ENCODE measurements at regions not wholly inside any gene's neighbourhood (a gene's known extent, or its start where the extent isn't known, plus 50 kb on each side); places are given as distances from the start of the nearest gene placed in this dataset.
"Not testable (repeated sequence)": the region's sequence is repeated elsewhere in the genome, so short reads cannot be mapped to it uniquely, and the experiment has no call there.

DNA sequence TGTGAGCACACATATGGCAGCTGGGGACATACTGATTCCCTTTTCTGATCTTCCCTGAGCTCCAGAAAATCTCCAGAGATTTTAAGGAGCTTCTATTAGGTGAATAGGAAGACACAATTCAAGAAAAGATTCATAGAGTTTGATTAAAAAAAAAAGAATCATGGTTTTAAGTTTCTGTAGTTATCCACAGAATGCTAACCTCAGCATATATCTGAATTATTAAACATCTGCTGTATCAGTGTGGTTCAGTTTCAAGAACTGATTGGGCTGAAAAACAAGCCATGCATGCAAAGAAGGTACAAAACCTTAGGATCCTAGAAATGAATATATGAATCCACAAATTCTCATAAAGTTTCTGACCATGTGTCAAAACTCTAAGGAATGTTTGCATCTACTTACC lies 94.1 kb upstream of the ZNF438 start:
- DNase-seq = no peak

DNA sequence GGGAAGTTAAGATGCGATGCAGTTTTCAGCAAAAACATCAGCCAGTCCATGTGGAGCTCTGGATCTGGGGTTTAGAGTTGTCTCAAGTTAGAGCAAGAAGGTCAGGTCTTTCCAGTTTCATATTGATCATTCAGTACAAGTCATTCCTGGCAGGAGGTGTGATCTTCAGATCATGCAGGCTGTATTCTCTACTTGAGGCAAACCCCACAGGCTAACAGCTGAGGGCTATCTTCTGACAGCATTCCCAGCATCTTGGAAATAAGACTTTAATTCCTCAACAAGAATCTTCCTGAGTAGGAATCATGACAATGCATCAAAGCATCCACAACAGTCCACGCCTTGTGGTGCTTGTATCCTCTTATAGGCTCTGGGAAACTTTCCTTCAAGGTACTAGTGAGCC lies 94.9 kb upstream of the ZNF438 start:
- no peak for DNase-seq

DNA sequence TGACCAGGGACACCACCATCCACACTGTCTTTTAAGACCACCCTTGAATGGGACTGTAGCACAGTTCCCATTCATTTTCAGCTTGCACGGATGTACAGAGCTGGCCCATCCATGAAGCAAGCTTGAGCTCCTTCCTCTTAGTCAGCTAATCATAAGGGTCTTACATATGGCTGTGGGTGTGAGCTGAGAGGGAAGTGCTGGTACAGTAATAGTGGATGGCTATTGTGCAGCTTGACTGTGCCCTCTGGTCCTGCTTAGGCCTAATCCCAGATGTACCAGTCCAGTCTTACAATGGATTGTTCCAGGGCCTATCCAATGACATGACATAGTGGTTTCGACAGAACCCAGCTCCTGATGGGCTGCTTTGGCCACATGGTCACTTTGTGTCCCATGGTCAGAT lies 96.9 kb upstream of the ZNF438 start:
- DNase-seq = no peak

DNA sequence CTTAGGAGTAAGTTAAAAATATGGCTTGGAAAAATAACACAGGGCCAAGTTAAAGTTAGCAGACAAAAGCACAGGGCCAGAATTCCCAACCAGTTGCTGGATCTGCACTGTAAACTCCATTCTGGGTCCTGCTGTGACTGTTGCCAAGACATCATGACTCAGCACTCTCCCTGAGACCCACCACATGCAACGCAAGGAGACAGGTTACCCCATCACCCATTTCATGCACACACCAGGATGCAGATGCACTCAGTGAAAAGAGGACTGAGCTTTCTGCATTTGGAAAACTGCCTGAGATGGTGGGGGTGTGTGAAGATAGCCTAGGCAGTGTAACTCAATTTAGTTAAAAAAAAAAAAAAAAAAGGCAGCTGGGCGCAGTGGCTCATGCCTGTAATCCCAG lies 97.6 kb upstream of the ZNF438 start:
- DNase-seq = peak; percentile 12

DNA sequence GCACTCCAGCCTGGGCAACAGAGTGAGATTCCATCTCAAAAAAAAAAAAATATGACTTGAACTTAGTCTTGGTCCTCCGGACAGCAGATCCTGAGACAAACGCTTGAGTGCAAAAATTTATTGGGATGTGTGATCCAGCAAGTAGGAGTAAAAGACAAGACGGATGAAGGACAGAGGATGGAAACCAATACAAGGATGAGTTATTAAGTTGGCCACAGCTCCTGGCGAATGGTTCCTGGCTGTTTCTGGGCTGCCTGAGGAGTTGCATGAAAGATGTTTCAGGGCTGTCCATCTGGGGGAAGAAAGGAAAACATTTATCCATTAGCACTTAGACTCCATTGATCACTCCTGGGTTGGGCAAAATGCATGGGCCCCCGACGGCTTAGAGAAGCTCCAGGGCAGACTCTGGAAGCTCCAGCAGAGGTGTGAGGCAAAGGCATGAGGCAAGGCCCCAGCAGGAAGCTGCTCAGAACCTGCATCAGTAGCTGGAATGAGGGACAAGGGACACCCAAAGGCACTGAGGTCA lies 98.3 kb upstream of the ZNF438 start:
- DNase-seq = no peak

DNA sequence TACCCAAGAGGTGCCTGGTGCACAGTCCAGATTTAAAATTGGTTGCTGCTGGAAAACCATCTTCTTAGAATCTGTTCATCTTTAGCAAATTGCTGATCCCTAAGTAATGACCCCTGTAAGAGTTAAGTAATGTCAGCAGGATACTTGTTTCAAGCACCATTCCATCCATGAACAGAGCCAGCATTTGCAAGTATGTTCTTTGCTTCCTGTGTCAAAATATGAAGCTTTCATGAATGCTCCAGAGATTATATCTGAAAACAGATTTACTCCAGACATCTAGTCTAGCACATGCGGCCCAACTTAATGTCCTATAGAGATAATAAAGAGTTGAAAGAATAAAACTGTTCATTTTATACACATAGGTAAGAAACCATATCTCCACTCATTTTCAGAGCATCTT lies 98.7 kb upstream of the ZNF438 start:
- no peak for DNase-seq

DNA sequence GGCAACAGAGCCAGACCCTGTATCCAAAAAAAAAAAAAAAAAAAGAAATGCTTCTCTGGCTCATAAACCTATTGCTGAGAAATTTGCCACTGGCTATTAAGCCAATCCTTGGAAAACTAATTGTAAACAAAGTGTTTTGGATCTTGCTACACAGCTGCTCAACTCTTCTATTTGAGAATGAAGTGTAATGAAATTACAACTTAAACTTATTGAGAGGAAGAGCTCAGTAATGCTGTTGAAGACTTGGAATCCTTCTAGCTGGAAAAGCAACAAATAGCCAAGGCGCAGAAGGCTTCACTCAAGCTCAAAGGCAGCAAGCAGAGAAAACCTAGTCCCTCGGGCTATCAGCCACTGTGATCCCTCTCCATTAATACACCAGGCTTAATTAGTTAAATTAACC lies 99.6 kb upstream of the ZNF438 start:
- no peak for DNase-seq

DNA sequence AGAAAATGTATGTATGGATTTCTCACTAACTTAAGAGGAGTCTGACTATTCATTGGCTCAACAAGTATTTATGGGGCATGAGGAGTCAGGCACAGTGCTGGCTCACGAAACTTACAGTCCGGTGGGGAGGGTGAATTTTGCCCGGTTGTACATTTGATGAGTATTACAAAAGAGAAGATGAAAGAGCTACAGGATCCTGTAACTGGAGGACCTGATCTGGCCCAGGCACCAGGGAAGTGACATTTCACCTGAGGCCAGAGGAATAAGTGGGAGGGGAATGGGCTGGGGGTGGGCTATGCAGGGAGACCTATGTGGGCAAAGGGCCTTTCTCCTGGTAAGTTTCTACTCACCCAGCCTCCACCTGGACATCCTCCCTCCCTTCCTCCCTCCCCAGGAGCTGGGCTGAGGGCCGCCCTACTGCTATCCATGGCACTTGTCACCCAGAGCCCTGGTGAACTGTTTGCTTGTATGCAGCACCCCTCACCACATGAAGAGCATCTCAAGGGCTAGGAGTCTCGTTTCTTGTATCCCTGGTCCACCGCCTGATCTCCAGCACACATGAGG lies 101.1 kb upstream of the ZNF438 start:
- DNase-seq = no peak

DNA sequence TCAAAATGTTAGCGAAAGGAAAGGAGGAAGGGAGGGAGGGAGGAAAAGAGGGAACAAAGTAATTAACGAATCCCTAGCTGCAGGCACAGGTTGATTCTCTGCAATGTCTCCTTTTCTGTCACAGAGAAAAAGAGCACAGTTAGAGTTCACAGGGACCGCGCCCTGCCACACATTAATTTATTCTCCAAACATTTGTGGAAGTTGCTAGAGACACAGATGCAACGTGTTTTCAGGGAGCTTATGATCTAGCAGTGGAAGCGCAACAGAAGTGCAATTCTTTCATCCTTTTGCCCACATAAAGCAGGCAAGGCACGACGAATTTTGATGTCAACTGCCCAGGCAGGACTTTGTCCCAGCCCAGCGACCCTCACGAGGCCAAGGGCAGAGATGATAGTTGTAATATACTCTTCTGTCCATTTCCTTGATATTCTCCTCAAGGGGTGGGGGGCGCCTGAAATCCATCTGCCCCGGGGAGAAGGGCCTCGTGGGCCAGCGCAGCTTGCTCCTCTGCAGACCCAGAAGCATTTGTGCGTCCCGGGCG lies 101.7 kb upstream of the ZNF438 start:
- DNase-seq = no peak

DNA sequence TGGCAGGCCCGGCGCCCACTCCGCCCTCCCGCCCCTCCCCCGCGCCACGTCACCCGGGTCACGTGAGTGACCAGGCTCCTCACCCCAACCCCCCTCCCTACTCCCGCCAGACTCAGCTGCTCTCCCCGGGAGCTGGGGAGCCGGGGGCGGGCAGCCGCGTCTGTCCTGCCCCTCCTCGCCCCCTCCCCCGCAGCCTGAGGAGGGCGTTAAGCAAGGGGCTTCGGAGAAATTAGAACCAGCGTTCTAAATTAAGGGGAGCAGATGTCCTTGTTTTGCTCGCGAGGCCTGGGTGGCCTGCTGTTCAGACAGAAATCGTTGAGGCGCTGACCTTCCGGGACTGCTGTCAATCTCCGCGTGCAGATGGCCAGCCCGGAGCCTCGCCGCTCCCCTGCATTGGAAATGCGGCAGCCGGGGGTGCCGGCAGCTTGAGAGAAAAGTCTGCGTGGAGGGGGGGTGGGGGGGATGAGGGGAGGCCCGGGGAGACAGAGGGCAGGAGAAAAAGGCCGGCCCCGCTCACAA lies 102.2 kb upstream of the ZNF438 start:
- no peak for DNase-seq

DNA sequence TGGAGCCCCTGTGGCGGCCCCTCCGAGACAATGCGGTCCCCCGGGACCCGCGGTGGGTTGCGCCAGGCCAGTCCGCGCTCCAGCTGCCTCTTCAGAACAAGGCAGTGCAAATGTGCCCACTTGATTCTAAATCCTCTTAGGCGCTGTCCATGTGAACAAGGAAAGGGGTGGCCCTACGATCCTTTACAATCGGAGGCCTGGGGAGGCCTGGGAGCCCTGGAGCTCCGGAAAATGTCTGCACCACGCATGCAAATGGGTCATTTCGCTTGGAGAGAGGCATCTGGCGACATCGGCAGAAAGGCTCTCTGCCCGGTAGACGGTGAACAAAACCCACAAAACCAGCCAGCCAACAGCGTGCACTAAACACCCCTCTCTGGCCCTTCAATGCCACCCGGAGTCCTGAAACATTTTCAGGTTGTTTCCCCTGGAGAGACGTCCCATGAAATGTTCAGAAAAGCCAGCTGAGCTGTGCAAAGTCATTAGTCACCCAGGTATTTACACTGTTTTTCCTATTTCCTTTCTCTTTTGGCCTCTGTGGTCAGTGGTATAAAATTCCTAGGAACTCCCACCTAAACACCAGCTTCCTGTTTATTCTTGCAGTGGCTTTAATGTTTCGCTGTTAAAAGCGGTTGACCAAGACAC lies 102.8 kb upstream of the ZNF438 start:
- DNase-seq = peak; percentile 42

DNA sequence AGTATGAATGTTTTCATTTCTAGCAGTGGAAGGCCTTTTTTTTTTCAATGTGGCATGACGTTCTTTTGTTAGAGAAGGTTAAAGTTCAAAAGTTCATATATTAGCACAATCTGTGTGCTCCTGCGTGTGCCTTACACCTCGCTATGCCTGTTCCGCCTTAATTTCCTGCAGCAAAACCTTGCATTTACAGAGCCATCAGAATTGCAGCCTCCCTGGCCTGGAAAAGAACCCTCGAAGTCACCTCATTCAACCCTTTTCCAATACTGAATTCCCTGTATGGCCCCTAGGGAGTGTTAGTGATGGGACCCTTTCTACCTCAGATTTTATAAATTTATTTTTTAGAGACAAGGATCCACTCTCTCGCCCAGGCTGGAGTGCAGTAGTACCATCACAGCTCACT lies 103.5 kb upstream of the ZNF438 start:
- DNase-seq = no peak

DNA sequence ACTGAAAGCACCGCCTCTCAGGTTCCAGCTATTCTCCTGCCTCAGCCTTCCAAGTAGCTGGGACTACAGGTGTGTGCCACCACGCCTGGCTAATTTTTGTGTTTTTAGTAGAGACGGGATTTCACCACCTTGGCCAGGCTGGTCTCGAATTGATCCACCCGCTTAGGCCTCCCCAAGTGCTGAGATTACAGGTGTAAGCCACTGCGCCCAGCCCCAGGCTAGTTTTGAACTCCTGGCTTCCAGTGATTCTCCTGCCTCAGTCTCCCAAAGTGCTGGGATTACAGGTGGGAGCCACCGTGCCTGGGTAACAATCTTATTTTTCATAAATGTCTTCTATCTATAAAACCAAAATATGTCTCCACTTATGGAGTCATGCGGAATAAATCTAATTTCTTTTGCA lies 104.1 kb upstream of the ZNF438 start:
- not testable (repeated sequence) for DNase-seq

DNA sequence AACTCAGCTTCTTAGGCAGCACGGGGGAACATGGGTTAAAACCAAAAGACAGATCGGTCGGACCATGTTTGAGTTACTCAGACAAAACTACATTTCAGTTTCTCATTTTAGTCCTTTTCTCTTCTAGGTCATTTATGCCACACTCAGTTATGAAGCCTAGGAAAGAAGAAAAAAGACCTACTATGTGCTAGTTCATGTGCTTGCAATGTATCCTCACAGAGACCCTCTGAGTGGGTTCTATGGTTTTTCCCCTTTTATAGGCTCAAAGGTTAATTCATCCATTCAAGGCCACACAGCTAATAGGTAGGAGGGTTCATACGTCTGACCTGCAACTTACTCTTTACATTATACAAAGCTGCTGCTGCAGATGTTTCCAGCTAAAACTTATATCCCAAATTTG lies 104.7 kb upstream of the ZNF438 start:
- DNase-seq = no peak

DNA sequence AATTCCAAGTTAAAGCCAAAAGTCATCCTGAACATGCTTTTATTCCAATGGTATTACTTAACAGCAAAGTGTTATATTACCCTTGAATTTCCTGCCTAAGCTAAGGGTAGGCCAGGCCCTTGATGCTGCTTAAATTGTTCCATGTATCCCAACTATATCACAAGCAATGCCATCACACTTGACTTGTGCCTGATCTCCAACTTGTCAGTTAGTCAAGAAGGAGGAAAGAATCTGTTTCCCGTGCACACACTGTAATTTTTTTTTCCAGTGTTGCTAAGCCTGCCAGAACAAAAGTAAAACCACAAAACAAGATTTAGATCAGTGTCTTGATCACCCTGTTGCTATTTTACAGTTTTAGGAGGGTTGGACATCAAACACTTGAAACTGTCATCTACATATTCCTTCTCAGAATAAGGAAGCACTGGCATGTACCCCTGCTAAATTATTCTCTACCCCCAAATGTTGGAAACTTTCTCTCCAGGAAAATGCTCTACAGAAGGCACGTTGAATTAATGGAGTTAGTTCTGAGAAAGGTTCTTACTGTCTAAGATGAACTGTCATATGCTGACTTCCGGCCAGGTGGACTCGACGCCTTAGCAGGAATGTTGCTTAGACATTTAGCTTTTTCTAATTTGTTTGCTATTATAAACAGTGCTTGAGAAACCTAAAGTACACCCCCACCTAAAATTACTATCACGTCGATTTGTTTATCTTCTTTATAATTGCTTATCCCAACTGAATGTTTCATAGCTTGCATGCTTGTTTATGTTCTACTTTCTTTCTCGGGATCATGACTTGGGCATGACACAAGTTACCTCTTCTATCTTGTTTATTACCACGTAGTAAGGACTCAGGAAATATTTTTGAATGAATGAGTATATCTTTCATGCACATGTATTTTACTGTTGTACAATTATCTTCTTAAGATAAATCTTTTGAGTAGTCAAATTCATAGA lies 105.5 kb upstream of the ZNF438 start:
- DNase-seq = no peak

DNA sequence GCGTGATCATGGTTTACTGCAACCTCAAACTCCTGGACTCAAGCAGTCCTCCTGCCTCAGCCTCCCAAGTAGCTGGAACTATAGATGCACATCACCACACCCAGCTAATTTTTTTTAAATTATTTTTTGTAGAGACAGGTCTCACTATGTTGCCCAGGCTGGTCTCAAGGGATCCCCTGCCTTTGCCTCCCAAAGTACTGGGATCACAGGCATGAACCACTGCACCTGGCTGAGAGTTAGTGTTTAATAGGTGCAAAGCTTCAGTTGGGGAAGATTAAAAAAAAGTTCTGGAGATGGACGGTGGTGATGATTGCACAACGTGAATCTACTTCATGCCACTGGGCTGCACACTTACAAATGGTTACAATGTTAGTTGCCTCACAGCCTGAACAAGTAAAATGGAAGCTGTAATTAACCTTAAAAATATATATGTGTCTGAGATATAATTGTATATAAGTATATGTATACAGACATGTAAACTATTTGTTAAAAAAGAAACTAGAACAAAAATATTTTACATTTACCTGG lies 106.4 kb upstream of the ZNF438 start:
- DNase-seq = no peak

DNA sequence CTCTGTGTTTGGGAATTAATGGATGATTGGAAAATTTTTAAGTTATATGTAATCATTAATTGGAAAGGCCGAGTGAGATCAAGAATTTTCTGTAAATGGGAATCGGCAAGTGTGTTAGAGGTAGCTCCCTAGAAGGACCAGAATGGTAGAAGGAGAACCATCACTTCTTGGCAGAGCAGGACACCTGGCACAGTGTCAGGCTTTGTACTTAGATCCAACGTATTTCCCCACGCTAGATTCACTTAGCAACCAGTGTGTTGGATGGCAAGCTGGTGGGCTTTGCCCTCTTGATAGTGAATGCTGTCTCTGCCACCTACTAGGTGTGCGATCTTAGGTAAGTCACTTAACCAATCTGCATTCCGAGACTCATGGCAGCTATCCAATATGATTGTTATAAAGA lies 107.8 kb upstream of the ZNF438 start:
- no peak for DNase-seq

DNA sequence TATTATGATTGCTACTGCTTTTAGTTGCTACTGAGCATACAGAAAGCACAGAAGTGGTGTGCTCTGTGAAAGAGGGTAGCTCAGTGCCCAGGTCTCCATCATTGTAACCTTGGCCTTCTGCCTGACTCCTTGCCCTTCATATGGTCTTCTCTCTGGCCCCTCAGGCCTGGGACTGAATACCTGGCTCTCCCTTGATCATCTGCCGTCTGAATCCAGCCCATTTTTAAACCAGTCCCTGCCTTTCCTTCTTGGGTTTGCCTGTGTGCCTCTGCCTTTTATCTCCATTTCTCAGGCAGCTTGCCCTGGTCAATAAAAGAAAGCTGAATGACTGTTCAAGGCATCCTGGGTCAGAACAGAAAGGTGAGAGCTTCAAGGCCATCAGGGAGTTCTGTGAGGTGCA lies 109.1 kb upstream of the ZNF438 start:
- DNase-seq = no peak

DNA sequence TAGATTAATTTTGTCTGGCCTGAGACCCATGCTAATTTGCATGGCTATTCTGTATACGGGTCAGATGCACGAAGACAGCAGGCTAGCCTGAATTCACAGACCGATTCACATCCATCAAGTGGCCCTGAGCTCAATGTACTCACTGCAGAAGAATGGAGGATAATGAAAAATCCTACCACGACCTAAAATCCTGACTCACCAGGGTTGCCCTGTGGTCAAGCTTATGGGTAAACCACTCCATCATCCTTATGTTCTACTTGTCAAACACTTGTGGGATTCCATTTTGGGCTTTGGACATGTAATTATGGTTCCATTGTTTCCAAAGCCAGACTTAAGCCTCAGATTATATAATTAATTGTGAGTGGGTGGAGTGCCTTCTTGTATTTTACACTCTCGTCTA lies 110.4 kb upstream of the ZNF438 start:
- DNase-seq = peak; percentile 76

DNA sequence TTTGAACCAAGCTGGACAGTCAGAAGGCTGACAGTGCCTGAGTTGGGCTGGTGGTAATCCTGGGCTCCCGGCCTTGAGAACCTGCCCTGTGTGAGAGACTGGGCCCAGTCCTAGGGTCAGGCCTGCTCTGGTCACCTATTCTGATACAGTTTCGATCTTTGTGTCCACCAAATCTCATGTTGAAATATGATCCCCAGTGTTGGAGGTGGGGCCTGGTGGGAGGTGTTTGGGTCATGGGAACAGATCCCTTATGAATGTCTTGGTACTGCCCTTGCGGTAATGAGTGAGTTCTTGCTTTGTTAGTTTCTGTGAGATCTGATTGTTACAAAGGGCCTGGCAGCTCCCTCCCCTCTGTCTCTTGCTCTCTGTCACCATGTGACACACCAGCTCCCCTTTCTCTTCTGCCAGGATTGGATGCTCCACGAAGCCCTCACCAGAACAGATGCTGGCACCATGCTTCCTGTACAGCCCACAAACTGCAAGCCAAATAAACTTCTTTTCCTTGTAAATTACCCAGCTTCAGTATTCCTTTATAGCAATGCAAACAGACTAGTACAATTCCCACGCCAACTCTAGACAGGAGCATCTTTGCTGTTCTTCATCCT lies 111.8 kb upstream of the ZNF438 start:
- DNase-seq = no peak

DNA sequence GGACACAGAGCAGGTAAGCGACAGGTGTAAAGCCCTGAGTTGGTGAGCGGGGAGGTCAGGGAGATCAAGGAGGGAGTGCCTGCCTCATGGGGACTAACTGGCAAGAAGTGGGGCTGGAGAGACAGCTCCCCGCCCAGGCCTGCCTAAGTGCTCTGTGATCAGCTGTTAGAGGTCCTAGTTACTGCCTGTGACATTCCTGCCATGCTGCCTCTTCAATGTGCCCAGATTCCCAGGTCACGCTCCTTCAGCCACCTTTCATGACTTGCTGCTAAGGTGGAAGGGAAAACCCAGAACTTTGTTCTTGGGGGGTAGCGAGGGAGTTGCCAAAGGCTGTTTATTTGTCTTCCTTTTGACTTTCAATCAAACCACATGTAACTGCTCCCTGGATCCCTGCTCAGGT lies 114.3 kb upstream of the ZNF438 start:
- DNase-seq = no peak

DNA sequence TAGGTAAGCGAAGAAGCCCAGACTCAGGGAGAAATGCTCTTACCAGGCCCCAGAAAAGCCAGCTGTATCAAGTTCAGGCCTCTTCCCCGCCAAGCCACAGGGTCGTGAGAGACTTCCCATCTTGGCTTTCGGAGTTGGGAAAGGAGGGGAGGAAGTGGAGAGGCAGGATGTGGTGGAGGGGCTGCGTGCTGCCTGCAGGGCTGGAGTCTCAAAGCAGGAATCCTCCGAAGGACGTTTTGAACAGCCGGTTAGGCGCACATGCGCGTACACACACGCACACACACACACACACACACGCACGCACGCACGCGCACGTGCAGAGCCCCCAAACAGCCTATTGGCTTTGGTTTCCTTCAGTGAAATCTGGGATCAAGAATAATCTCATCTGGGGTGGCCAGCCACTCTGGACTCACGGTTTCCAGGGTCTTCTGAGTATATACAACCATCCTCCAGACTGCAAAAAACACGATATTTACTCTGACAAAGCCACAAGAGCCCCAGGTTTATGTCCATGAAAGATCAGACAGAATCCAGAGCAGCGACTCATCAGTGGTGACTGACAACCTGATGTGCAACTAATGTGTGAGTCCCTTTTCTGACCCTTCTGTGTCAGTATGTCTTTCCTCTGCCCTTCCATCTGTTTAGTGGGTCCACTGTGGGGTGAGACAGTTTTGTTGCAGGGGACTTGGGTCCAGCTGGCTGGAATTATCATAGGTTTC lies 115.0 kb upstream of the ZNF438 start:
- DNase-seq = peak; percentile 33
